ENCODE measurements at regions not wholly inside any gene's neighbourhood (a gene's known extent, or its start where the extent isn't known, plus 50 kb on each side); places are given as distances from the start of the nearest gene placed in this dataset.

- Histone ChIP-seq H4K20me1 (ENCODE audit: low read length) (no peaks in the 10 kb centered on the region), H3K9me3 (ENCODE audit: low read length) (no peaks in the 10 kb centered on the region), H3K27ac (ENCODE audit: low read length) (no peak overlapping the region), H2AFZ (ENCODE audit: low read length) (no peak overlapping the region), H3K9me2 (replicated peaks; ENCODE audit: low read length) (no peaks in the 10 kb centered on the region), H3K9ac (ENCODE audit: low read length) (no peak overlapping the region), H3K4me3 (ENCODE audit: low read length) (no peak overlapping the region), H3K36me3 (ENCODE audit: low read depth, low read length) (no peaks in the 10 kb centered on the region), H3K4me2 (ENCODE audit: low read length) (no peak overlapping the region), H3K79me2 (ENCODE audit: low read length) (no peaks in the 10 kb centered on the region), H3K27me3 (ENCODE audit: low read length) (no peaks in the 10 kb centered on the region), H3K4me1 (ENCODE audit: insufficient read depth, low read length) (peaks cover 14% of the 10 kb centered on the region), H3F3A (ENCODE audit: low read length, unreplicated experiment) (no peaks in the 10 kb centered on the region)
- CTCF ChIA-PET = no interaction called here
- no peak for ATAC-seq
- intact Hi-C loops (cut with micrococcal nuclease) = no loop called here
- BruUV-seq (replicated peaks) = no TSS peak
- POLR2A ChIA-PET (ENCODE audit: unreplicated experiment) = interaction anchor here (0.6 kb wide), 1 partner anchor 14 kb away, joined by 3 read pairs; no protein-coding TSS in a partner anchor
- DNase-seq = no peak
- TF ChIP-seq EZH2 (IDR thresholded peaks at IDR 0.05; ENCODE audit: low read length, unreplicated experiment) (no peak), CTCF (conservative IDR thresholded peaks at IDR 0.05; ENCODE audit: low read depth, low read length) (no peak), EZH2phosphoT487 (IDR thresholded peaks at IDR 0.05; ENCODE audit: borderline replicate concordance, low read length) (no peak)
These were observed 651.4 kb downstream of the CETN3 start for GRCh38 chr5:89758146-89758545.

GRCh38 chr5:89756955-89757354, 652.6 kb downstream of the CETN3 start:
- no peak for DNase-seq
- TF ChIP-seq EZH2 (IDR thresholded peaks at IDR 0.05; ENCODE audit: low read length, unreplicated experiment) = no peak
- no peak for TF ChIP-seq CTCF (conservative IDR thresholded peaks at IDR 0.05; ENCODE audit: low read depth, low read length)
- TF ChIP-seq EZH2phosphoT487 (IDR thresholded peaks at IDR 0.05; ENCODE audit: borderline replicate concordance, low read length) = no peak
- Histone ChIP-seq H3K9me3 (ENCODE audit: low read length) (no peaks in the 10 kb centered on the region), H3K27ac (ENCODE audit: low read length) (no peak overlapping the region), H3K4me2 (ENCODE audit: low read length) (no peak overlapping the region), H3K36me3 (ENCODE audit: low read depth, low read length) (no peaks in the 10 kb centered on the region), H3F3A (ENCODE audit: low read length, unreplicated experiment) (no peaks in the 10 kb centered on the region), H3K79me2 (ENCODE audit: low read length) (no peaks in the 10 kb centered on the region), H3K4me3 (ENCODE audit: low read length) (no peak overlapping the region), H3K4me1 (ENCODE audit: insufficient read depth, low read length) (peaks cover 14% of the 10 kb centered on the region), H3K9me2 (replicated peaks; ENCODE audit: low read length) (no peaks in the 10 kb centered on the region), H3K27me3 (ENCODE audit: low read length) (no peaks in the 10 kb centered on the region), H2AFZ (ENCODE audit: low read length) (no peak overlapping the region), H3K9ac (ENCODE audit: low read length) (no peak overlapping the region), H4K20me1 (ENCODE audit: low read length) (no peaks in the 10 kb centered on the region)
- no peak for ATAC-seq
- ChIA-PET POLR2A (ENCODE audit: unreplicated experiment) (interaction anchor here (0.6 kb wide), 1 partner anchor 513 kb away, joined by 10 read pairs; no protein-coding TSS in a partner anchor), CTCF (no interaction called here)
- no TSS peak for BruUV-seq (replicated peaks)
- intact Hi-C loops (cut with micrococcal nuclease) = no loop called here

- peak overlapping the region; percentile 30 for H3K27ac ChIP-seq (ENCODE audit: low read length)
- H3K4me1 ChIP-seq (ENCODE audit: insufficient read depth, low read length) = peaks cover 14% of the 10 kb centered on the region
- ChIA-PET CTCF (no interaction called here), POLR2A (ENCODE audit: unreplicated experiment) (no interaction called here)
- intact Hi-C loops (cut with micrococcal nuclease) = loop anchor here (2.0 kb wide), 2 partner anchors 176 to 266 kb away; no protein-coding TSS in a partner anchor
- TF ChIP-seq EZH2 (IDR thresholded peaks at IDR 0.05; ENCODE audit: low read length, unreplicated experiment) (no peak), CTCF (conservative IDR thresholded peaks at IDR 0.05; ENCODE audit: low read depth, low read length) (no peak), EZH2phosphoT487 (IDR thresholded peaks at IDR 0.05; ENCODE audit: borderline replicate concordance, low read length) (no peak)
- H3K36me3 ChIP-seq (ENCODE audit: low read depth, low read length) = no peaks in the 10 kb centered on the region
- peak; percentile 86 for DNase-seq
- no peak overlapping the region for H2AFZ ChIP-seq (ENCODE audit: low read length)
- H3K9me3 ChIP-seq (ENCODE audit: low read length) = no peaks in the 10 kb centered on the region
- no peaks in the 10 kb centered on the region for H3K79me2 ChIP-seq (ENCODE audit: low read length)
- peak overlapping the region; percentile 48 for H3K4me2 ChIP-seq (ENCODE audit: low read length)
- H3F3A ChIP-seq (ENCODE audit: low read length, unreplicated experiment) = no peaks in the 10 kb centered on the region
- no peak overlapping the region for H3K9ac ChIP-seq (ENCODE audit: low read length)
- BruUV-seq (replicated peaks) = no TSS peak
- H3K27me3 ChIP-seq (ENCODE audit: low read length) = no peaks in the 10 kb centered on the region
- no peaks in the 10 kb centered on the region for H3K9me2 ChIP-seq (replicated peaks; ENCODE audit: low read length)
- H3K4me3 ChIP-seq (ENCODE audit: low read length) = no peak overlapping the region
- peak; percentile 94 for ATAC-seq
- no peaks in the 10 kb centered on the region for H4K20me1 ChIP-seq (ENCODE audit: low read length)
These were observed 654.5 kb downstream of the CETN3 start for GRCh38 chr5:89755024-89755423.

All from PC-3 (cell line).